NCI-H82 treated with DMSO at 0.1 percent for 48 hours (cell line): ENCODE measurements at regions not wholly inside any gene's neighbourhood (a gene's known extent, or its start where the extent isn't known, plus 50 kb on each side); places are given as distances from the start of the nearest gene placed in this dataset.

Experiments
- DNase-seq: peaks from one replicate; lab custom pipeline; 2025; ENCODE audit not compliant: unreplicated experiment; lab: John Stamatoyannopoulos, UW

DNA sequence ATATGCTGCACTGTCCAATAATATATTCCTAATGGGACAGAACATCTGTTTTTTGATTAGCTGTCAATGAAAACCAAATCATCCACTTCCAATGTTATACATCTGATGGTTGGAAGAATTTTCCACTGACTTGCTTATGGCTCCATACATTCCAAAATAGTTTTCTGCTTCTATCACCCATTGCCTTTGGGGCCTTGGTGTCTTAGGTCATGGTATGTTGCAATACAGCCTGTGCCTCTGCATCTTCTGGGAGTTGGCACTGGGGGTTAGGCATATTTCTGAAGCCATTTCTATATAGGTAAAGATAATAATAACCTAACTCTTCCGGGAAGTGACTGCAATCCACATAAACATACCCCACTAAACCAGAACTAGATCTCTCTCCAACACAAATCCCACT is 53.2 kb upstream of the NR3C2 start:
- DNase-seq: no peak
